Karpas-422 (cell line): ENCODE measurements at regions not wholly inside any gene's neighbourhood (a gene's known extent, or its start where the extent isn't known, plus 50 kb on each side); places are given as distances from the start of the nearest gene placed in this dataset.

Source experiments
- DNase-seq: peaks from one replicate; pipeline ENCODE4 v3.0.0-alpha.2; 2015
- H2AFZ ChIP-seq: fragments of 200-600 bp; sonication (generic); 2 replicates; pipeline ENCODE4 v1.6.1; 2014; ENCODE audit warnings: antibody characterized with exemption, low read length, mixed read lengths
- H3K27ac ChIP-seq: fragments of 200-600 bp; sonication (generic); 2 replicates; pipeline ENCODE4 v1.5.1; 2014; ENCODE audit warnings: mild to moderate bottlenecking, low read length, moderate library complexity
- H3K27me3 ChIP-seq: fragments of 200-600 bp; sonication (generic); 2 replicates; pipeline ENCODE4 v1.6.1; 2014; ENCODE audit warnings: low read length, mixed read lengths
- H3K36me3 ChIP-seq: fragments of 200-600 bp; sonication (generic); 2 replicates; pipeline ENCODE4 v1.6.1; 2014; ENCODE audit warnings: low read length, mixed read lengths; ENCODE audit not compliant: insufficient read depth
- H3K4me1 ChIP-seq: fragments of 200-600 bp; sonication (generic); 2 replicates; pipeline ENCODE4 v1.6.1; 2014; ENCODE audit warnings: mild to moderate bottlenecking, low read length, mixed read lengths
- H3K4me2 ChIP-seq: fragments of 200-600 bp; sonication (generic); 2 replicates; pipeline ENCODE4 v1.6.1; 2014; ENCODE audit warnings: low read length, low read depth, mild to moderate bottlenecking; ENCODE audit not compliant: poor library complexity, severe bottlenecking
- H3K4me3 ChIP-seq: fragments of 200-600 bp; sonication (generic); 2 replicates; pipeline ENCODE4 v1.5.1; 2014; ENCODE audit warnings: mild to moderate bottlenecking, antibody characterized with exemption, low read length, mixed read lengths
- H3K79me2 ChIP-seq: fragments of 200-600 bp; sonication (generic); 2 replicates; pipeline ENCODE4 v1.6.1; 2014; ENCODE audit warnings: mild to moderate bottlenecking, low read length, mixed read lengths
- H3K9ac ChIP-seq: fragments of 200-600 bp; sonication (generic); 2 replicates; pipeline ENCODE4 v1.6.0; 2014; ENCODE audit warnings: low read length
- H3K9me2 ChIP-seq: fragments of 200-600 bp; sonication (generic), shearing (Covaris generic); replicated peaks from 2 replicates; pipeline ENCODE4 v1.6.0; 2014; ENCODE audit warnings: mild to moderate bottlenecking, low read length, moderate library complexity; ENCODE audit not compliant: insufficient read depth
- H3K9me3 ChIP-seq: fragments of 300-700, 200-600 bp; sonication (generic); 2 replicates; pipeline ENCODE4 v1.6.1; 2014; ENCODE audit warnings: low read length, mixed read lengths
- H4K20me1 ChIP-seq: fragments of 200-600 bp; sonication (generic); 2 replicates; pipeline ENCODE4 v1.6.1; 2014; ENCODE audit warnings: mild to moderate bottlenecking, antibody characterized with exemption, low read length, low read depth; ENCODE audit not compliant: insufficient read depth

- Histone ChIP-seq H2AFZ (no peak overlapping the region), H3K9me2 (no peaks in the 10 kb centered on the region), H3K79me2 (no peaks in the 10 kb centered on the region), H3K27ac (no peak overlapping the region), H3K36me3 (no peaks in the 10 kb centered on the region), H3K4me3 (no peak overlapping the region), H3K9me3 (no peaks in the 10 kb centered on the region), H3K4me1 (no peaks in the 10 kb centered on the region), H3K4me2 (no peak overlapping the region), H3K9ac (no peak overlapping the region), H4K20me1 (no peaks in the 10 kb centered on the region), H3K27me3 (no peaks in the 10 kb centered on the region)
- DNase-seq: peak; percentile 35
These were observed 50.0 kb upstream of the EDAR start for GRCh38 chr2:109038992-109039391.
